GF-D8 (cell line): ENCODE measurements at regions not wholly inside any gene's neighbourhood (a gene's known extent, or its start where the extent isn't known, plus 50 kb on each side); places are given as distances from the start of the nearest gene placed in this dataset.
"Not testable (repeated sequence)": the region's sequence is repeated elsewhere in the genome, so short reads cannot be mapped to it uniquely, and the experiment has no call there.

ENCODE experiments used
- DNase-seq: peaks from one replicate; lab custom pipeline; 2025; lab: John Stamatoyannopoulos, UW

DNA sequence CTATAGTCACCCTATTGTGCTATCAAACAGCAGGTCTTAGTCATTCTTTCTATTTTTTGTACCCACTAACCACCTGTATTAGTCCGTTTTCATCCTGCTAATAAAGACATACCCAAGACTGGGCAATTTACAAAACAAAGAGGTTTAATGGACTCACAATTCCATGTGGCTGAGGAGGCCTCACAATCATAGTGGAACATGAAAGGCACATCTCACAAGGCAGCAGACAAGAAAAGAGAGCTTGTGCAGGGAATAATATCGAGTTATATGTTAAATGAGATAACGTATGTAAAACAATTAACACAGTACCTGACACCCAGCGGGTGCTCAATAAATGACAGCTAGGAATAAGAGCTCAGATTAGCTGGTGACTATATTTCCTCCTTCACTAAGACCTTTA is 88.1 kb upstream of the WDR44 start:
- DNase-seq, result no peak

DNA sequence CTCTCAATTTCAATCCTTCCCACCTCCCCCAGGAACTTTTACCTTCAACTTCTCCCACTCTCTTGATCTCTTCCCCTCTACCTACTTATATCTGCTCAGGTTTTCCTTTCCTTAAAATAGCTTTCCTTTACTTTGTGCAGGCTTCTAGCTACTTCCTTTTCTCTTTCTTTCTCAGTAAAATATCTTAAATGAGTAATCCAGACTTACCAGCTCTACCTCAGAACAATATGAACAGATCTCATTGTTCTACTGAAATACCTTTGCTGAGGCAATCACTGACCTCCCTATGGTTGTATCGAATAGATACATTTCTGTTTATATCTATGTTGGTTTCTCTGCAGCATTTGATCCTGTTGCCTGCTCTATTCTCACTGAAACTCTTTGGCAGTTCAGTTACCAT is 86.7 kb upstream of the WDR44 start:
- no peak for DNase-seq

DNA sequence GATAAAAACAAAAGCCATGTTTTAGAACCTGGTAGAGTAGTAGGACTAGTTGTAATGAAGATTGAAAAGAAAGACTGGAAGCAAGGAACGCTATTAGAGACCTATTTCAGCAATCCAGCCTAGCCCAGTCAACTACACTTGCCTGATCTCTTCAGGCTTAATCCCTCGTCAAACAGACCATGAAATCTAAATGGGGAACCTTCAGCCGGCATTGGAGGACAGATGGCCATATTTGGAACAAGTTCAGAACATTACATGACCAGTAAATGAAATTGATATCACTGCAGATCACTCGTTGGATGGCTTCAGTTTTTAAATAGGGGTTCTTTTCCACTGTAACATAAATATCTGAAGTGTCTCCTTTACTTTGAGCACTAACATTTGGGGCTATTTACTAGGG is 84.8 kb upstream of the WDR44 start:
- DNase-seq, result no peak

DNA sequence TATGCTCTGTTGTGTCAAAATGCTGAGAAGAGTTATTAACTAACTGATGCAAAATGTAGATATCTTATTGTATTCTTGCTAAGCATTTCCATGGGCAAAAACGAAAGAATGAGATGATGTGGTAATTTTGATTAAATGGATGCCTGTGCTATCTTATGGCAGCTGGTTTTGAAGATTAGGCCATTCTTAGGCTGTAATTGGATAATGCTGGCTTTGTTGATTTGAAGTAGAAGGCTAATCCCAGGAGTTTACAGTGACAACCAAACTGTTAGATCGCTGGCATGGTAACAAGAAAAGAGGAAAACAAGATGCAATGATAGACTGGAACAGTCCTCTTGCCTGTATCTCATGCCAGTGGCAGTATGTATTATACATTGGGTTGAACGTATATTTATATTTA is 74.1 kb upstream of the WDR44 start:
- DNase-seq, result no peak

DNA sequence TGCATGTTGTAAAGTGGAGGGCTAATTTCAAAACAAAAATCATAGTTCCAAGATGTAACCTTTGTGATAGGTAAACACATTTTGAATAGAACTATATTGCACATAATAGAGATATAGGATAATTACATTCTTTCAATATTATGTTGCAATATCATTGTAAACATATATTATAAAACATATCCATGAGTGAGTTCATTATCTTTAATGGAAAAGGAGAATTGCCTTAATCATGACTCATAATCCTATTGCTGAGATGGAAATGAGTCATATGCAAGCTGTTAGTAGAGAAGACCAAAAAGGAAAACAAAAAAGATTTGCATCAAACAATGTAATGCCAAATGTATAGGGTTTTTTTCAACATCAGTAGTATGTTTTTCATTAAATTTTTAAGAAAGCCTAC is 73.7 kb upstream of the WDR44 start:
- DNase-seq, result no peak

DNA sequence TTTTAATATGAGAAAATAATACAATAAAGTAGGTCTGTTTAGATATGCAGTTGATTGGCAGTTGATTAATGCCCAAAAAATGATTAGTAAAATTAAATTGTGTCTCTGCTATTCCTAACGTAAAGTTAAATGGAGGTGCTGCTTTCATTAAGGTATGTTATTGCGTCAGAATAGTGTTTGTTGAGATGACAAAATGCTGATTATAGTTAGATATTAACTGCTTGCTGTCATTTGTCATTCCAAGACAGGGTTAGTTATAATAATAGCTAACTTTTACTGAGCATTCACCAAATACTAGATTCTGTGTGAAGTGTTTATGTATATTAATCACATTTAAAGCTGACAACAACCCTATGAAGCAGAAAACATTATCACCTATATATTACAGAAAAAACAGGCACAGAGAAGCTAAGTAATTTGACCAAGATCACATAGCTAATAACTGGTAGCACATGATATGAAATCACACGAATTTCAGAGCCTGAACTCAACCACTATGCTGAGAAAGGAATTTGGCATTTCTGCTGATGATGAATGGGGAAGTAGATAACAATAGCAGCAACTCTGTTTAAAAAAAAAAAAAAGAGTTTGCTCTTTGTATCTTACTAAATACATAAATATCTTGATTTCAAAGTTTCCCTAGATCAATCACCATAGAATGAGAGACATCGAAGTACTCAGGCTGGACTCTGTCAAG is 59.7 kb upstream of the WDR44 start:
- no peak for DNase-seq

DNA sequence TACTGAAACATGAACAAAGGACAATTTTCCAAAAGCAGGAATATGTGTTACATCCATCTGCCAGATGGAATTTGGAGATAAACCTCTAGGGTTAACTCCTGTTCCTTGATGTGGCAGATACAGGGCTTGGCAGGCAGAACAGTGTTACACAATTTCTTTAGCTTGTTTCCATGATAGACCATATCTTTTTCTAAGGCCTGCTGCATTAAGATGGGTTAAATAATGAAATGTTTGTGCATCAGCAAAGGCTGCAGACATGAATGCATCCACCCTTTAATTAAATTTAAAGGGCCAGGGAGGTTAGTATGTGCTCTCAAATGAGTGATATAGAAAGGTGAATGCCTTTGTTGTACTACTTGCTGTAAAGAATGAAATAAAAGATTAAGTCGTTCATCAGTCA is 50.1 kb upstream of the WDR44 start:
- not testable (repeated sequence) for DNase-seq
